H1 (cell line): ENCODE measurements at regions not wholly inside any gene's neighbourhood (a gene's known extent, or its start where the extent isn't known, plus 50 kb on each side); places are given as distances from the start of the nearest gene placed in this dataset.

Experiments
- CTCF ChIP-seq, 3 experiments: IDR thresholded peaks; 1 replicate in 2 of 3; 2 replicates in 1 of 3; pipeline versions ENCODE4 v1.5.1 to v1.6.1; 2011; ENCODE audit warnings: low read length in 3 of 3, mild to moderate bottlenecking in 3 of 3, inconsistent platforms in 2 of 3, low read depth in 1 of 3, moderate library complexity in 1 of 3; ENCODE audit not compliant: insufficient read depth in 1 of 3; ENCODE audit errors: control extremely low read depth in 1 of 3
- POLR2A ChIP-seq, 2 experiments: IDR thresholded peaks; 1 replicate in 1 of 2; 2 replicates in 1 of 2; pipeline ENCODE4 v1.6.1; 2011; ENCODE audit warnings: low read depth in 2 of 2, low read length in 2 of 2, mild to moderate bottlenecking in 2 of 2; ENCODE audit errors: control extremely low read depth in 1 of 2
- TAF1 ChIP-seq: IDR thresholded peaks from 2 replicates; pipeline ENCODE4 v1.6.1; 2011; ENCODE audit warnings: mild to moderate bottlenecking, low read depth, low read length

GRCh38 chr12:116404247-116404646, 126.8 kb upstream of the MED13L start:
- no peak for TF ChIP-seq TAF1
- TF ChIP-seq POLR2A (IDR thresholded peaks at IDR 0.05; ENCODE audit: control extremely low read depth in 1 of 2, low read depth in 2 of 2, low read length in 2 of 2), result no peak
- TF ChIP-seq CTCF (IDR thresholded peaks at IDR 0.05; ENCODE audit: control extremely low read depth in 1 of 3, insufficient read depth in 1 of 3, low read depth in 1 of 3, low read length in 3 of 3), result no peak
